ENCODE measurements at regions not wholly inside any gene's neighbourhood (a gene's known extent, or its start where the extent isn't known, plus 50 kb on each side); places are given as distances from the start of the nearest gene placed in this dataset.

- TF ChIP-seq CREM (IDR thresholded peaks at IDR 0.05) (no peak), CREM (CRISPR knock-in tag; IDR thresholded peaks at IDR 0.05) (no peak), ZNF678 (CRISPR knock-in tag; IDR thresholded peaks at IDR 0.05) (no peak), SP1 (IDR thresholded peaks at IDR 0.05) (no peak), SP1 (CRISPR knock-in tag; IDR thresholded peaks at IDR 0.05) (no peak), MED13 (CRISPR knock-in tag; IDR thresholded peaks at IDR 0.05) (no peak), SOX5 (CRISPR knock-in tag; IDR thresholded peaks at IDR 0.05; ENCODE audit: borderline replicate concordance) (peak; percentile 53; the same call in 1 of the 2 replicates), ARHGAP35 (CRISPR knock-in tag; IDR thresholded peaks at IDR 0.05; ENCODE audit: borderline replicate concordance) (no peak), ZNF326 (CRISPR knock-in tag; IDR thresholded peaks at IDR 0.05; ENCODE audit: borderline replicate concordance) (no peak), TCF12 (IDR thresholded peaks at IDR 0.05) (no peak), TCF12 (CRISPR knock-in tag; IDR thresholded peaks at IDR 0.05) (no peak), ZNF235 (CRISPR knock-in tag; IDR thresholded peaks at IDR 0.05; ENCODE audit: borderline replicate concordance) (no peak), THAP11 (CRISPR knock-in tag; IDR thresholded peaks at IDR 0.05) (no peak), THYN1 (CRISPR knock-in tag; IDR thresholded peaks at IDR 0.05; ENCODE audit: borderline replicate concordance, low read depth) (no peak), ZNF296 (CRISPR knock-in tag; conservative IDR thresholded peaks at IDR 0.05) (no peak), GPN1 (CRISPR knock-in tag; IDR thresholded peaks at IDR 0.05; ENCODE audit: borderline replicate concordance) (no peak), ESRRA (CRISPR knock-in tag; IDR thresholded peaks at IDR 0.05; ENCODE audit: low read depth) (no peak), ZFP36L1 (CRISPR knock-in tag; IDR thresholded peaks at IDR 0.05) (peak; percentile 85; the same call in 1 of the 2 replicates), CENPX (CRISPR knock-in tag; IDR thresholded peaks at IDR 0.05) (no peak), SOX13 (IDR thresholded peaks at IDR 0.05) (no peak), SOX13 (CRISPR knock-in tag; conservative IDR thresholded peaks at IDR 0.05 in 1 of 2, IDR thresholded peaks at IDR 0.05 in 1 of 2) (peak in 1 of 2 experiments; percentile 39; a peak in 1 of 4 replicates), ZFY (CRISPR knock-in tag; IDR thresholded peaks at IDR 0.05) (0 out of 2 replicates have a peak, but pooled peaks have one; percentile 39), EHMT2 (IDR thresholded peaks at IDR 0.05; ENCODE audit: borderline replicate concordance, low read depth, low read length) (peak; percentile 61; the same call in 1 of the 2 replicates)
- TF ChIP-seq, protein P1, sequence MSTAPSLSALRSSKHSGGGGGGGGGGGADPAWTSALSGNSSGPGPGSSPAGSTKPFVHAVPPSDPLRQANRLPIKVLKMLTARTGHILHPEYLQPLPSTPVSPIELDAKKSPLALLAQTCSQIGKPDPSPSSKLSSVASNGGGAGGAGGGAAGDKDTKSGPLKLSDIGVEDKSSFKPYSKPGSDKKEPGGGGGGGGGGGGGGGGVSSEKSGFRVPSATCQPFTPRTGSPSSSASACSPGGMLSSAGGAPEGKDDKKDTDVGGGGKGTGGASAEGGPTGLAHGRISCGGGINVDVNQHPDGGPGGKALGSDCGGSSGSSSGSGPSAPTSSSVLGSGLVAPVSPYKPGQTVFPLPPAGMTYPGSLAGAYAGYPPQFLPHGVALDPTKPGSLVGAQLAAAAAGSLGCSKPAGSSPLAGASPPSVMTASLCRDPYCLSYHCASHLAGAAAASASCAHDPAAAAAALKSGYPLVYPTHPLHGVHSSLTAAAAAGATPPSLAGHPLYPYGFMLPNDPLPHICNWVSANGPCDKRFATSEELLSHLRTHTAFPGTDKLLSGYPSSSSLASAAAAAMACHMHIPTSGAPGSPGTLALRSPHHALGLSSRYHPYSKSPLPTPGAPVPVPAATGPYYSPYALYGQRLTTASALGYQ (CRISPR knock-in tag; IDR thresholded peaks at IDR 0.05) = no peak
- TF ChIP-seq, protein P2, sequence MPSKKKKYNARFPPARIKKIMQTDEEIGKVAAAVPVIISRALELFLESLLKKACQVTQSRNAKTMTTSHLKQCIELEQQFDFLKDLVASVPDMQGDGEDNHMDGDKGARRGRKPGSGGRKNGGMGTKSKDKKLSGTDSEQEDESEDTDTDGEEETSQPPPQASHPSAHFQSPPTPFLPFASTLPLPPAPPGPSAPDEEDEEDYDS (CRISPR knock-in tag; IDR thresholded peaks at IDR 0.05) = peak; percentile 20; the same call in 1 of the 2 replicates
- TF ChIP-seq, protein P3, sequence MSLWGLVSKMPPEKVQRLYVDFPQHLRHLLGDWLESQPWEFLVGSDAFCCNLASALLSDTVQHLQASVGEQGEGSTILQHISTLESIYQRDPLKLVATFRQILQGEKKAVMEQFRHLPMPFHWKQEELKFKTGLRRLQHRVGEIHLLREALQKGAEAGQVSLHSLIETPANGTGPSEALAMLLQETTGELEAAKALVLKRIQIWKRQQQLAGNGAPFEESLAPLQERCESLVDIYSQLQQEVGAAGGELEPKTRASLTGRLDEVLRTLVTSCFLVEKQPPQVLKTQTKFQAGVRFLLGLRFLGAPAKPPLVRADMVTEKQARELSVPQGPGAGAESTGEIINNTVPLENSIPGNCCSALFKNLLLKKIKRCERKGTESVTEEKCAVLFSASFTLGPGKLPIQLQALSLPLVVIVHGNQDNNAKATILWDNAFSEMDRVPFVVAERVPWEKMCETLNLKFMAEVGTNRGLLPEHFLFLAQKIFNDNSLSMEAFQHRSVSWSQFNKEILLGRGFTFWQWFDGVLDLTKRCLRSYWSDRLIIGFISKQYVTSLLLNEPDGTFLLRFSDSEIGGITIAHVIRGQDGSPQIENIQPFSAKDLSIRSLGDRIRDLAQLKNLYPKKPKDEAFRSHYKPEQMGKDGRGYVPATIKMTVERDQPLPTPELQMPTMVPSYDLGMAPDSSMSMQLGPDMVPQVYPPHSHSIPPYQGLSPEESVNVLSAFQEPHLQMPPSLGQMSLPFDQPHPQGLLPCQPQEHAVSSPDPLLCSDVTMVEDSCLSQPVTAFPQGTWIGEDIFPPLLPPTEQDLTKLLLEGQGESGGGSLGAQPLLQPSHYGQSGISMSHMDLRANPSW (CRISPR knock-in tag; IDR thresholded peaks at IDR 0.05; ENCODE audit: borderline replicate concordance) = peak; percentile 88
These were observed 232.8 kb upstream of the DIO3 start (continued) for GRCh38 chr14:101328412-101329028.
